ENCODE measurements at regions not wholly inside any gene's neighbourhood (a gene's known extent, or its start where the extent isn't known, plus 50 kb on each side); places are given as distances from the start of the nearest gene placed in this dataset.

- DNase-seq (ENCODE audit: low read depth in 1 of 2, low spot score in 1 of 2) (no peak), ATAC-seq (no peak), FAIRE-seq (no peak)
- no peaks in the 10 kb centered on the region for H3K9me3 ChIP-seq
- 100% methylated on average over 1 of the region's 1 CpG for WGBS (ENCODE audit: missing lambda C conversion rate)
- no peak for TF ChIP-seq FOSL2 (IDR thresholded peaks at IDR 0.05)
- TF ChIP-seq FOSL2 (CRISPR knock-in tag; IDR thresholded peaks at IDR 0.05) = no peak
- no peak for TF ChIP-seq NPAS2 (CRISPR knock-in tag; IDR thresholded peaks at IDR 0.05; ENCODE audit: borderline replicate concordance)
- ChIA-PET CTCF (no interaction called here), POLR2A (no interaction called here)
- H3K27ac ChIP-seq = no peak overlapping the region
- no peaks in the 10 kb centered on the region for H3K4me1 ChIP-seq
- H3K4me2 ChIP-seq = no peak overlapping the region
- no peak overlapping the region for H3K4me3 ChIP-seq
These were observed 233.1 kb upstream of the SPRY1 start for GRCh38 chr4:123163501-123163900.

DNA sequence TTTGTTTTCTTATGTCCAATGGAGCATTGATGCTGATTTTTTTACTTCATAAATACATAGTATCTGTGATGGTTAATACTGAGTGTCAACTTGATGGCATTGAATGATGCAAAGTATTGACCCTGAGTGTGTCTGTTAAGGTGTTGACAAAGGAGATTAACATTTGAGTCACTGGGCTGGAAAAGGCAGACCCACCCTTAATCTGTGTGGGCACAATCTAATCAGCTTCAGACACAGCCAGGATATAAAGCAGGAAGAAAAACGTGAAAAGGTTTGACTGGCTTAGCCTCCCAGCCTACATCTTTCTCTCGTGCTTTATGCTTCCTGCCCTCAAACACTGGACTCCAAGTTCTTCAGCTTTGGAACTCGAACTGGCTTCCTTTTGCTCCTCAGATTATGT lies 230.6 kb upstream of the SPRY1 start:
- no peaks in the 10 kb centered on the region for H3K9me3 ChIP-seq
- H3K4me2 ChIP-seq = no peak overlapping the region
- no peak for TF ChIP-seq ZC3H11A (IDR thresholded peaks at IDR 0.05)
- TF ChIP-seq HES2 (IDR thresholded peaks at IDR 0.05) = no peak
- no peak for TF ChIP-seq ESRRA (IDR thresholded peaks at IDR 0.05; ENCODE audit: borderline replicate concordance, low read length)
- no peak for TF ChIP-seq HEYL (CRISPR knock-in tag; IDR thresholded peaks at IDR 0.05)
- no peak for TF ChIP-seq USF2 (IDR thresholded peaks at IDR 0.05)
- TF ChIP-seq, protein P1, sequence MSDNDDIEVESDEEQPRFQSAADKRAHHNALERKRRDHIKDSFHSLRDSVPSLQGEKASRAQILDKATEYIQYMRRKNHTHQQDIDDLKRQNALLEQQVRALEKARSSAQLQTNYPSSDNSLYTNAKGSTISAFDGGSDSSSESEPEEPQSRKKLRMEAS (IDR thresholded peaks at IDR 0.05) = no peak
- TF ChIP-seq MYC (IDR thresholded peaks at IDR 0.05; ENCODE audit: borderline replicate concordance, low read length) = no peak
- TF ChIP-seq, protein P2, sequence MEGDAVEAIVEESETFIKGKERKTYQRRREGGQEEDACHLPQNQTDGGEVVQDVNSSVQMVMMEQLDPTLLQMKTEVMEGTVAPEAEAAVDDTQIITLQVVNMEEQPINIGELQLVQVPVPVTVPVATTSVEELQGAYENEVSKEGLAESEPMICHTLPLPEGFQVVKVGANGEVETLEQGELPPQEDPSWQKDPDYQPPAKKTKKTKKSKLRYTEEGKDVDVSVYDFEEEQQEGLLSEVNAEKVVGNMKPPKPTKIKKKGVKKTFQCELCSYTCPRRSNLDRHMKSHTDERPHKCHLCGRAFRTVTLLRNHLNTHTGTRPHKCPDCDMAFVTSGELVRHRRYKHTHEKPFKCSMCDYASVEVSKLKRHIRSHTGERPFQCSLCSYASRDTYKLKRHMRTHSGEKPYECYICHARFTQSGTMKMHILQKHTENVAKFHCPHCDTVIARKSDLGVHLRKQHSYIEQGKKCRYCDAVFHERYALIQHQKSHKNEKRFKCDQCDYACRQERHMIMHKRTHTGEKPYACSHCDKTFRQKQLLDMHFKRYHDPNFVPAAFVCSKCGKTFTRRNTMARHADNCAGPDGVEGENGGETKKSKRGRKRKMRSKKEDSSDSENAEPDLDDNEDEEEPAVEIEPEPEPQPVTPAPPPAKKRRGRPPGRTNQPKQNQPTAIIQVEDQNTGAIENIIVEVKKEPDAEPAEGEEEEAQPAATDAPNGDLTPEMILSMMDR (IDR thresholded peaks at IDR 0.05) = no peak
- TF ChIP-seq EHMT2 (IDR thresholded peaks at IDR 0.05; ENCODE audit: low read depth) = no peak
- TF ChIP-seq TFCP2L1 (CRISPR knock-in tag; IDR thresholded peaks at IDR 0.05) = no peak
- no peak for TF ChIP-seq KDM1A (IDR thresholded peaks at IDR 0.05; ENCODE audit: low read depth)
- TF ChIP-seq ATOH8 (CRISPR knock-in tag; IDR thresholded peaks at IDR 0.05; ENCODE audit: low read depth) = no peak
- no peak for TF ChIP-seq REST (IDR thresholded peaks at IDR 0.05)
- H3K4me3 ChIP-seq = no peak overlapping the region
- no peak for ATAC-seq
- POLR2A ChIA-PET = no interaction called here
- no peak for DNase-seq (ENCODE audit: low read depth in 1 of 2, low spot score in 1 of 2)
- H3K4me1 ChIP-seq = no peaks in the 10 kb centered on the region
- FAIRE-seq = no peak
- 69% methylated on average over 3 of the region's 3 CpGs for WGBS (ENCODE audit: missing lambda C conversion rate)
- CTCF ChIA-PET = no interaction called here
- no peak overlapping the region for H3K27ac ChIP-seq

DNA sequence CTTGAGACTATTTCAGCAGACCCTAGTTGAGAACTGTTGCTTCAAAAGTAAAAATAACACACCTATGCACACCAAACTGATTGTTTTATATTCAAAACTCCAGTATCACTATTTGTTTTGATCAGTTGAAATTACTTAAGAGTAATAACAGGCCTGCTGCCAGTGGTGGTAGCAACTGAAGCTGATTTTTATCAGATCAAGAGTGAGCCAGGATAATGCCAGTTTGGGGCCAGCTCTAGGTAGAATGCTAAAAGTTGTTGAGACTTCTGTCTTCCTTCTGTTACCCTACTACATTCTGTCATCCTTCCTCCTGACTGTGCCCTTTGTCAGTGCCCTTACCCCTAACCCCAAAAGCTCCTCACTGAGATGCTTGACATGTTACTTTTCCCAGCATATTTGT lies 228.7 kb upstream of the SPRY1 start:
- POLR2A ChIA-PET = no interaction called here
- CTCF ChIA-PET = no interaction called here
- H3K27ac ChIP-seq = no peak overlapping the region
- H3K4me1 ChIP-seq = no peaks in the 10 kb centered on the region
- DNase-seq (ENCODE audit: low read depth in 1 of 2, low spot score in 1 of 2) = no peak
- no peaks in the 10 kb centered on the region for H3K9me3 ChIP-seq
- no peak for FAIRE-seq
- H3K4me3 ChIP-seq = no peak overlapping the region
- ATAC-seq = no peak
- no peak overlapping the region for H3K4me2 ChIP-seq
- TF ChIP-seq HDAC2 (IDR thresholded peaks at IDR 0.05) = no peak
- no peak for TF ChIP-seq ZFP36 (IDR thresholded peaks at IDR 0.05; ENCODE audit: borderline replicate concordance, partially characterized antibody)
- no peak for TF ChIP-seq CHD4 (IDR thresholded peaks at IDR 0.05; ENCODE audit: borderline replicate concordance)
- TF ChIP-seq SMC3 (IDR thresholded peaks at IDR 0.05) = no peak
- no peak for TF ChIP-seq RFX5 (IDR thresholded peaks at IDR 0.05)
- no peak for TF ChIP-seq HEYL (CRISPR knock-in tag; IDR thresholded peaks at IDR 0.05)
- TF ChIP-seq EP300 (IDR thresholded peaks at IDR 0.05) = no peak
- TF ChIP-seq PBX3 (IDR thresholded peaks at IDR 0.05) = no peak
- TF ChIP-seq FOSL2 (IDR thresholded peaks at IDR 0.05) = no peak
- TF ChIP-seq FOSL2 (CRISPR knock-in tag; IDR thresholded peaks at IDR 0.05) = no peak
- TF ChIP-seq CBX2 (IDR thresholded peaks at IDR 0.05; ENCODE audit: borderline replicate concordance, low read depth) = no peak
- TF ChIP-seq, protein P2 (IDR thresholded peaks at IDR 0.05) = no peak
- no peak for TF ChIP-seq RCOR1 (IDR thresholded peaks at IDR 0.05; ENCODE audit: low read depth, low read length)
